PC-3 (cell line): ENCODE measurements at regions not wholly inside any gene's neighbourhood (a gene's known extent, or its start where the extent isn't known, plus 50 kb on each side); places are given as distances from the start of the nearest gene placed in this dataset.

Experiments
- ATAC-seq: fragments of 200-7000 bp; cut with Tn5 transposase; 2 replicates; pipeline ENCODE4 v1.9.1; 2020; ENCODE audit warnings: mild to moderate bottlenecking, moderate library complexity
- BruUV-seq: library from RNA; stranded (reverse); fragments of 400-500 nt; replicated peaks from 2 replicates; lab custom pipeline; 2021; lab: Mats Ljungman, UMichigan
- CTCF ChIA-PET: fragments of 300-600 bp; sonication (Branson Sonifier 250); formaldehyde crosslinking; loops from one replicate; lab custom pipeline; 2022; ENCODE audit warnings: antibody characterized with exemption; lab: Charles Lee
- POLR2A ChIA-PET: fragments of 300-600 bp; sonication (Branson Sonifier 250); formaldehyde crosslinking; loops from one replicate; lab custom pipeline; 2022; ENCODE audit warnings: antibody characterized with exemption; ENCODE audit not compliant: unreplicated experiment; lab: Charles Lee
- DNase-seq: peaks from one replicate; pipeline ENCODE4 v3.0.0-alpha.2; 2015
- H2AFZ ChIP-seq: fragments of 300-600 bp; sonication (generic); 2 replicates; pipeline ENCODE4 v1.6.0; 2016; ENCODE audit warnings: antibody characterized with exemption, low read length
- H3F3A ChIP-seq: fragments of 300-600 bp; sonication (generic); one replicate; pipeline ENCODE4 v1.6.0; 2017; ENCODE audit warnings: antibody characterized with exemption, low read length, control low read depth, mild to moderate bottlenecking; ENCODE audit not compliant: unreplicated experiment
- H3K27ac ChIP-seq: fragments of 300-600 bp; sonication (generic); 2 replicates; pipeline ENCODE4 v1.5.1; 2016; ENCODE audit warnings: mild to moderate bottlenecking, low read length
- H3K27me3 ChIP-seq: fragments of 300-600 bp; sonication (generic); 2 replicates; pipeline ENCODE4 v1.6.1; 2016; ENCODE audit warnings: low read length, mixed read lengths
- H3K36me3 ChIP-seq: fragments of 300-600 bp; sonication (generic); 2 replicates; pipeline ENCODE4 v1.6.1; 2016; ENCODE audit warnings: low read depth, mixed run types, low read length, mixed read lengths
- H3K4me1 ChIP-seq: fragments of 300-600 bp; sonication (generic); 2 replicates; pipeline ENCODE4 v1.5.1; 2016; ENCODE audit warnings: low read length; ENCODE audit not compliant: insufficient read depth
- H3K4me2 ChIP-seq: fragments of 300-600 bp; sonication (generic); 2 replicates; pipeline ENCODE4 v1.6.0; 2016; ENCODE audit warnings: low read length
- H3K4me3 ChIP-seq: fragments of 300-600 bp; sonication (generic); 2 replicates; pipeline ENCODE4 v1.5.1; 2016; ENCODE audit warnings: mild to moderate bottlenecking, low read length, mixed read lengths
- H3K79me2 ChIP-seq: fragments of 300-600 bp; sonication (generic); 2 replicates; pipeline ENCODE4 v1.6.1; 2017; ENCODE audit warnings: low read length, mixed read lengths
- H3K9ac ChIP-seq: fragments of 300-600 bp; sonication (generic); 2 replicates; pipeline ENCODE4 v1.6.0; 2016; ENCODE audit warnings: mild to moderate bottlenecking, low read length
- H3K9me2 ChIP-seq: fragments of 300-600 bp; sonication (generic); replicated peaks from 2 replicates; pipeline ENCODE4 v1.6.1; 2016; ENCODE audit warnings: mixed run types, low read length, mixed read lengths
- H3K9me3 ChIP-seq: fragments of 300-600 bp; sonication (generic); 2 replicates; pipeline ENCODE4 v1.6.1; 2016; ENCODE audit warnings: low read length, mixed read lengths
- H4K20me1 ChIP-seq: fragments of 300-600 bp; sonication (generic); 2 replicates; pipeline ENCODE4 v1.6.1; 2016; ENCODE audit warnings: low read length, mixed read lengths
- EZH2 ChIP-seq: fragments of 300-600 bp; sonication (generic); IDR thresholded peaks from one replicate; pipeline ENCODE4 v1.6.1; 2017; ENCODE audit warnings: antibody characterized with exemption, mild to moderate bottlenecking, low read length; ENCODE audit not compliant: unreplicated experiment
- EZH2phosphoT487 ChIP-seq: fragments of 300-600 bp; sonication (generic); IDR thresholded peaks from 2 replicates; pipeline ENCODE4 v1.6.1; 2018; ENCODE audit warnings: mild to moderate bottlenecking, antibody characterized with exemption, low read length, borderline replicate concordance
- intact Hi-C: fragments of 100-400 bp; cut with micrococcal nuclease; formaldehyde crosslinking; loops from 2 replicates; pipeline ENCODE4 v1.9.0; 2023
- TF ChIP-seq, protein P1 (sequence below): fragments of 300-600 bp; sonication (generic); conservative IDR thresholded peaks from 2 replicates; pipeline ENCODE4 v1.5.1; 2017; ENCODE audit warnings: antibody characterized with exemption, low read depth, mild to moderate bottlenecking, low read length

DNA sequence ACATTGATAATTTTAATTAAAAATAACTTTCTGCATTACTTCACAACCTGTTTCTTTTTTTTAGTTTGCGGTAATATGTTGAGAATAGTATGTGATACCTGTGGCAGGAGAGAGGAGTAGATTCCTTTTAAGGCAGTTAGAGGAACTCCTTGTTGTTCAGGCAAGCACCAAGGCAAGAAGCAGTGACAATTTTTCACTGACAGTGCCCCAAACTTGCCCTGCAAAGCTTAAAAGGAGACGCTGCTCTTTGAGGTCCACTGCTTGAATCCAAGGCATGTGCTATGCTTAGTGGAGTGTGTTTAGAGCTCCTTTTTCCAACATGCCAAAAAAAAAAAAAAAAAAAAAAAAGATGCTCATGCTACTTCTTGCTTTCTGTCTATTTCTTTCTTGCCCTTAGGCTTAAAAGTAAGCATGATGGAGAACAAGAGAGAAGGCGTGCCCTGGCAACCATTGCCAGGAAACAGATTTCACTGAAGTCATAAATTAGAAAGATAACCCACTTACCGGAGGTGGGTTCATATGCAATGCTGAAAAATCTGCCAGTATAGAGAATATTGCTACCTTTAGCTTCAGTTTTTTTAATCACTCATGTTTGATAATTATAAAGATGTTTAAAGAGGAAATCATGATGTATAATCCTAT is 58.3 kb upstream of the DYRK2 start:
- H4K20me1 ChIP-seq, result no peaks in the 10 kb centered on the region
- DNase-seq (no peak), ATAC-seq (no peak)
- no peaks in the 10 kb centered on the region for H3K9me2 ChIP-seq
- H3K27ac ChIP-seq, result no peak overlapping the region
- intact Hi-C loops, result loop anchor here (5.0 kb wide), 1 partner anchor 57 kb away; the partner anchor contains the start of gene DYRK2
- no peak overlapping the region for H3K4me3 ChIP-seq
- H3K9ac ChIP-seq, result no peak overlapping the region
- H3K4me2 ChIP-seq, result no peak overlapping the region
- no TSS peak for BruUV-seq
- POLR2A ChIA-PET, result no interaction called here
- CTCF ChIA-PET, result no interaction called here
- peaks cover 33% of the 10 kb centered on the region for H3K4me1 ChIP-seq
- H2AFZ ChIP-seq, result no peak overlapping the region
- no peaks in the 10 kb centered on the region for H3F3A ChIP-seq
- TF ChIP-seq, protein P1, sequence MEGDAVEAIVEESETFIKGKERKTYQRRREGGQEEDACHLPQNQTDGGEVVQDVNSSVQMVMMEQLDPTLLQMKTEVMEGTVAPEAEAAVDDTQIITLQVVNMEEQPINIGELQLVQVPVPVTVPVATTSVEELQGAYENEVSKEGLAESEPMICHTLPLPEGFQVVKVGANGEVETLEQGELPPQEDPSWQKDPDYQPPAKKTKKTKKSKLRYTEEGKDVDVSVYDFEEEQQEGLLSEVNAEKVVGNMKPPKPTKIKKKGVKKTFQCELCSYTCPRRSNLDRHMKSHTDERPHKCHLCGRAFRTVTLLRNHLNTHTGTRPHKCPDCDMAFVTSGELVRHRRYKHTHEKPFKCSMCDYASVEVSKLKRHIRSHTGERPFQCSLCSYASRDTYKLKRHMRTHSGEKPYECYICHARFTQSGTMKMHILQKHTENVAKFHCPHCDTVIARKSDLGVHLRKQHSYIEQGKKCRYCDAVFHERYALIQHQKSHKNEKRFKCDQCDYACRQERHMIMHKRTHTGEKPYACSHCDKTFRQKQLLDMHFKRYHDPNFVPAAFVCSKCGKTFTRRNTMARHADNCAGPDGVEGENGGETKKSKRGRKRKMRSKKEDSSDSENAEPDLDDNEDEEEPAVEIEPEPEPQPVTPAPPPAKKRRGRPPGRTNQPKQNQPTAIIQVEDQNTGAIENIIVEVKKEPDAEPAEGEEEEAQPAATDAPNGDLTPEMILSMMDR, result no peak
- TF ChIP-seq EZH2phosphoT487 (no peak), EZH2 (no peak)
- no peaks in the 10 kb centered on the region for H3K36me3 ChIP-seq
- H3K27me3 ChIP-seq, result no peaks in the 10 kb centered on the region
- H3K9me3 ChIP-seq, result no peaks in the 10 kb centered on the region
- H3K79me2 ChIP-seq, result no peaks in the 10 kb centered on the region

DNA sequence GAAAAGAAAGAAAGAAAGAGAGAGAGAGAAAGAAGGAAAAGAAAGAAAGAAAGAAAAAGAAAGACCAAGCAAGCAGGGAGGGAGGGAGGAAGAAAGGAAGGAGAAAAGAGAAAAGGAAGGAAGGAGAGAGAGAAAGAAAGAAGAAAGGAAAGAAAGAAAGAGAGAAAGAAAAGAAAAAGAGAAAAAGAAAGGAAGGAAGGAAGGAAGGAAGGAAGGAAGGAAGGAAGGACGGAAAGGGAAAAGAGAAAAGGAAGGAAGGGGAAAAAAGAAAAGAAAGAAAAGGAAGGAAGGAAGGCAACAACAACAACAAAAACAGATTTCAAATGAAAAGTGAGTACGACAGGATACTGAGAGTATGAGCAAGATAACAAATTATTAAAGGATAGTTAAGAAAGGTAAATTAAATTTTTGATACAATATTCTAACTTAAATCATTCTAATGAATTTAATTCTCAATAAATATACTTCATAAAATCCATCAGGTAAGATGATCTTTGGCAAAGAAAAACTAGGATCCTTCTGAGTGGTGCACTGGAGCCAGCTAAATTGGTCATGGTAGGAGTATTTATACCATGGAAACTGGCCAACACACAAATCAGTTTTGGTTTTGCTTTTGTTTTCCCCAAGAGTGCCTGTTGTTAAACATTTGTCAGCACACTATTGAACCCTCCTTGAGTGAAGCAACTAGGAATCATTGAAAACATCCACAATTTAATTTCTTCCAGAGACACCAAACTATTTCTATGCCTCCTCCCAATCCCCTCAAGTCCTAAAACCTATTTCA is 56.1 kb upstream of the DYRK2 start:
- Histone ChIP-seq H4K20me1 (no peaks in the 10 kb centered on the region), H3K4me1 (peaks cover 37% of the 10 kb centered on the region), H3K79me2 (no peaks in the 10 kb centered on the region), H3K9me2 (no peaks in the 10 kb centered on the region), H3K9ac (no peak overlapping the region), H3F3A (no peaks in the 10 kb centered on the region), H3K9me3 (no peaks in the 10 kb centered on the region), H3K36me3 (no peaks in the 10 kb centered on the region), H2AFZ (peak overlapping the region; percentile 56), H3K27ac (peak overlapping the region; percentile 81), H3K4me3 (peak overlapping the region; percentile 47), H3K27me3 (no peaks in the 10 kb centered on the region), H3K4me2 (peak overlapping the region; percentile 76)
- no TSS peak for BruUV-seq
- CTCF ChIA-PET, result interaction anchor here (0.9 kb wide), 1 partner anchor 351 kb away, joined by 7 read pairs; no protein-coding TSS in a partner anchor
- ATAC-seq, result peak; percentile 56
- POLR2A ChIA-PET, result interaction anchor here (0.7 kb wide), 2 partner anchors 318 to 1086 kb away, joined by 11 to 16 read pairs; no protein-coding TSS in a partner anchor
- DNase-seq, result peak; percentile 66
- TF ChIP-seq EZH2phosphoT487, result no peak
- TF ChIP-seq, protein P1, result no peak
- no peak for TF ChIP-seq EZH2
- intact Hi-C loops, result loop anchor here (5.0 kb wide), 1 partner anchor 55 kb away; the partner anchor contains the start of gene DYRK2
